Coronary artery (tissue), 2 donors: ENCODE measurements at regions not wholly inside any gene's neighbourhood (a gene's known extent, or its start where the extent isn't known, plus 50 kb on each side); places are given as distances from the start of the nearest gene placed in this dataset.
A peak's percentile ranks its signal among the peaks of the same experiment; 100 is the strongest.

ENCODE experiments used
- DNase-seq: peaks from one replicate; pipeline ENCODE4 v3.0.0-alpha.2; 2017; ENCODE audit warnings: low spot score
- H3K27ac ChIP-seq, 2 donors: fragments of 200-600 bp; sonication (generic); one replicate each; pipeline ENCODE4 v1.5.1; 2016 to 2019
- H3K4me3 ChIP-seq: fragments of 200-600 bp; sonication (generic); 2 replicates; pipeline ENCODE4 v1.5.1; 2016; ENCODE audit warnings: mild to moderate bottlenecking, moderate library complexity
- TF ChIP-seq, protein P1 (sequence below): fragments of 200-600 bp; sonication (generic); IDR thresholded peaks from one replicate; pipeline ENCODE4 v1.5.1; 2019; ENCODE audit warnings: antibody characterized with exemption

- no peak overlapping the region for H3K4me3 ChIP-seq
- no peak for DNase-seq
- TF ChIP-seq, protein P1, sequence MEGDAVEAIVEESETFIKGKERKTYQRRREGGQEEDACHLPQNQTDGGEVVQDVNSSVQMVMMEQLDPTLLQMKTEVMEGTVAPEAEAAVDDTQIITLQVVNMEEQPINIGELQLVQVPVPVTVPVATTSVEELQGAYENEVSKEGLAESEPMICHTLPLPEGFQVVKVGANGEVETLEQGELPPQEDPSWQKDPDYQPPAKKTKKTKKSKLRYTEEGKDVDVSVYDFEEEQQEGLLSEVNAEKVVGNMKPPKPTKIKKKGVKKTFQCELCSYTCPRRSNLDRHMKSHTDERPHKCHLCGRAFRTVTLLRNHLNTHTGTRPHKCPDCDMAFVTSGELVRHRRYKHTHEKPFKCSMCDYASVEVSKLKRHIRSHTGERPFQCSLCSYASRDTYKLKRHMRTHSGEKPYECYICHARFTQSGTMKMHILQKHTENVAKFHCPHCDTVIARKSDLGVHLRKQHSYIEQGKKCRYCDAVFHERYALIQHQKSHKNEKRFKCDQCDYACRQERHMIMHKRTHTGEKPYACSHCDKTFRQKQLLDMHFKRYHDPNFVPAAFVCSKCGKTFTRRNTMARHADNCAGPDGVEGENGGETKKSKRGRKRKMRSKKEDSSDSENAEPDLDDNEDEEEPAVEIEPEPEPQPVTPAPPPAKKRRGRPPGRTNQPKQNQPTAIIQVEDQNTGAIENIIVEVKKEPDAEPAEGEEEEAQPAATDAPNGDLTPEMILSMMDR = no peak
- H3K27ac ChIP-seq = no peak overlapping the region
Observed at GRCh38 chr10:83533290-83533689, 606.0 kb upstream of the GHITM start.

DNA sequence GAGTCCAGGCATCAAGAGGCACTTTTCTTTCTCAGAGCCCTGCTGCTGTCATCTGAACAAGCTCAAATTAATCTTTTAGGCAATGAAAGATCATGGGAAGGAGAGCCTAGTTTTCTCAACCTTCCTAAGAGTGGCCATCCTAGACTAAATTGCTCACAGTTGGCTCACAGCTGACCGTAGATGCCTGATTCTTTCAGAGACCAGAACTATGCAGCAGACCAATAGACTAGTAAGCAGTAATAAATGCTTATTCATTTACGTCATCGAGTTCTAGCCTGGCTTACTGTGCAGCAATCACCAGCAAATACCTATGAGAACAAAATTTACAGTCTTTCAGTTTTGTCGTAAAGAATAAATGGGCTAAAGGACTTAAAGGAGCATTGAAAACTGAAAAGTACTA, 602.9 kb upstream of the GHITM start:
- H3K27ac ChIP-seq = no peak overlapping the region
- DNase-seq = no peak
- no peak overlapping the region for H3K4me3 ChIP-seq
- TF ChIP-seq, protein P1 = no peak

DNA sequence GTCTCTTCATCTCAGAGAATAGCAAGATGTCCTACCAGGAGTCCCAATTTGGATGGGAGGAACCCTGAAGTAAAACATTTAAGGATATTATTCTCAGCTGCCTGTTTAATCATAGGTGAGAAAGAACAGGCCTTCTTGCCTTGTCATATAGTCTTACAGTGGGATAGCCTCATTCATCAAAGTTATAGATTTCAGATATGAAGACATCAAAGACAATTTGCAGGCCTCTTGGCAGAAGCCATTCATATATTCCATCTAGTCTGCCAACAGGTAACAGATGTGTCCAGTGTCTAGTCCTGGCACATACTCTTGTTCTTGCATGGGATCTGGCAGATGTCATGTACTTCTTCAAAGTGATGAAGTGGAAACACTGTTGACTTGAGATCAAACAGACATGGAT, 601.3 kb upstream of the GHITM start:
- TF ChIP-seq, protein P1 = no peak

DNA sequence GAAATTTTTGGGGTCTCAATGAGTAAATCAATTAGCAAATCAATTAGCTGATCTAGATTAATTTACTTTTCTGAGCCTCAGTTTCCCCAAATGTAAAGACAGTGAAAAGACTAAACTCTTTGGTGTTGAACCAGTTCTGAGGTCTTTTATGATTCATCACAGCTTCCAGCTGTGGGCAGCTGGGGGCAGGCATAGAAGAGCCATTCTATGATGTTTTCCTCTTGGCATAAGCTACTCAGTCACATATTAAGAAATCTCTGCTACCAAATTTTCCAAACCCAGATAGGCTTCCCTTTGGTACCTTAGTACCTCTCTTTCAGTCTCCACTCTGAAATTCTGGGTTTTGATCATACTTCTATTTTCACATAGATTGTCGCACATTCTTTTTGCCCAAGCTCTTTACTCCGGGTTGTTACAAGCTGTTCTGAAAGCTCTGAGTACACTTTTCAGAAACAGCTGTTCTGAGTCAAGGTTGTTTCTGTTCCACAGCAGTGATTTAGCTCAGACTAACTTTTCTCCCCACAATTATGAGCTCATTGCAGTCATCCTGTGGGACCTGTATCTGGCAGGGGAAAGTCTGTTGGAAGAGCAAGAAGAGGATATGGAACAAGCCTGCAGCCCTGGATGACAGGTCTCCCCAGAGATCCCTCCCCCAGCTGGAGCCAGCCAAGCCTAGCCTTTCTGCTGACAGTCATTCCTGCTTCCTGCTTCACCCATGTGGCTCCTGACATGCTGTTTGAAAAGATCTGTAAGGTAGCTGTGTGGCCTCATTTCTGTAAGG, 599.6 kb upstream of the GHITM start:
- DNase-seq = peak; percentile 78
- H3K27ac ChIP-seq = peak overlapping the region in 1 of 2 donors; percentile 13
- H3K4me3 ChIP-seq = no peak overlapping the region
- TF ChIP-seq, protein P1 = no peak

More for the DNA sequence above, 601.3 kb upstream of the GHITM start:
- Histone ChIP-seq H3K4me3 (no peak overlapping the region), H3K27ac (no peak overlapping the region)
- DNase-seq = no peak

- Histone ChIP-seq H3K27ac (no peak overlapping the region), H3K4me3 (no peak overlapping the region)
- TF ChIP-seq, protein P1 = no peak
- no peak for DNase-seq
Observed at GRCh38 chr10:83541046-83541445, 598.3 kb upstream of the GHITM start.

DNA sequence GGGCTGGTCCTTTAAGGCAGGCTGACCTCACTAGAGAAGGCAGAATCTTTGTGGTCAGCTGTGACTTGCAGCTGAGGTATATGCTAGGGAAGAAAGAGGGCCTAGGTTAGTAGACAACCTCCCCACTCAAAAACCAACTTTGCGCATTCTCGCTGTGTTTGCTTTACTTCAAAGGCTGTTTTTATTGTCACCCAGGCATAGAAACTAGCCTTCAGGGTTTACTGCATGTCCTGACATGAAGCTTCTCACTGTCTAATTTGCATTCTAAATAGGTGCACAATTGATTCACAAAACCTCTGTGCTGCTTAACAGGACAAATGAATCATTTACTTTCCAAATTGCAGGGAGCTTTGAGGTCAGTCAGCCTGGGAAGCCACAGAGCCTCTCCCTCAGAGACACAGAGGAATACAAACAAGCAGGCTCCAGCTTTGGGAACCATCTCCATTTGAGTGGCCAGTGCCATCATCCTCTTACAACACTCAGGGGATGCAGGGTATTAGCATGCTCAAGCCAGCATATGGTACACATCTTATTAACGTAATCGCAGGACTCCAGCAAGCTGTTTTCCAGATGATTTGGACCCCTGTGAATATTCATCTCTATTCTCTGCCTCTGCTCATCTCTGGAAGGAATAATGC, 596.4 kb upstream of the GHITM start:
- H3K4me3 ChIP-seq = no peak overlapping the region
- DNase-seq = no peak
- TF ChIP-seq, protein P1 = no peak
- no peak overlapping the region for H3K27ac ChIP-seq
